SU-DHL-6 (cell line): ENCODE measurements at regions not wholly inside any gene's neighbourhood (a gene's known extent, or its start where the extent isn't known, plus 50 kb on each side); places are given as distances from the start of the nearest gene placed in this dataset.

Experiments
- CTCF ChIP-seq: fragments of 200-600 bp; sonication (generic); IDR thresholded peaks from one replicate; pipeline ENCODE4 v1.5.1; 2017; ENCODE audit warnings: antibody characterized with exemption, mild to moderate bottlenecking, low read length, moderate library complexity; ENCODE audit not compliant: insufficient read depth, poor library complexity, severe bottlenecking
- EZH2phosphoT487 ChIP-seq: fragments of 200-600 bp; sonication (generic), shearing (Covaris generic); conservative IDR thresholded peaks from 2 replicates; pipeline ENCODE4 v1.6.1; 2018; ENCODE audit warnings: mild to moderate bottlenecking, antibody characterized with exemption, low read length, moderate library complexity, mixed read lengths

GRCh38 chr1:55355549-55355948 lies 140.4 kb upstream of the USP24 start:
- no peak for TF ChIP-seq CTCF
- TF ChIP-seq EZH2phosphoT487 = no peak
